Heart right ventricle (tissue), 16 donors: ENCODE measurements at regions not wholly inside any gene's neighbourhood (a gene's known extent, or its start where the extent isn't known, plus 50 kb on each side); places are given as distances from the start of the nearest gene placed in this dataset.

ENCODE experiments used
- ATAC-seq, 8 donors: fragments of 200-7000 bp; cut with Tn5 transposase; one replicate each; pipeline ENCODE4 v1.9.1; 2020; ENCODE audit warnings: mild to moderate bottlenecking in 8 of 8, moderate library complexity in 8 of 8, moderate number of reproducible peaks in 1 of 8
- DNase-seq, 2 donors: peaks; one replicate each; pipeline ENCODE4 v3.0.0-alpha.2; 2020
- H3K27ac ChIP-seq, 10 donors: fragments of 200-600 bp; sonication (generic) in 2 of 10; one replicate each; pipeline versions ENCODE4 v1.5.0 to v1.8.0; 2020 to 2022; ENCODE audit warnings: mild to moderate bottlenecking in 3 of 10
- H3K27me3 ChIP-seq, 7 donors: fragments of 200-600 bp; one replicate each; pipeline ENCODE4 v1.8.0; 2021 to 2022; ENCODE audit warnings: mild to moderate bottlenecking in 2 of 7
- H3K36me3 ChIP-seq, 9 donors: fragments of 200-600 bp; sonication (generic) in 1 of 9; one replicate each; pipeline versions ENCODE4 v1.5.0 to v1.8.0; 2020 to 2022; ENCODE audit warnings: mild to moderate bottlenecking in 2 of 9
- H3K4me1 ChIP-seq, 9 donors: fragments of 200-600 bp; sonication (generic) in 1 of 9; one replicate each; pipeline versions ENCODE4 v1.5.0 to v1.8.0; 2020 to 2022; ENCODE audit warnings: mild to moderate bottlenecking in 4 of 9
- H3K4me3 ChIP-seq, 10 donors: fragments of 200-600 bp; sonication (generic) in 2 of 10; one replicate each; pipeline versions ENCODE4 v1.5.0 to v1.8.0; 2020 to 2022; ENCODE audit warnings: mild to moderate bottlenecking in 7 of 10, moderate library complexity in 2 of 10
- H3K9me3 ChIP-seq, 11 donors: fragments of 200-600 bp in 10 of 11; sonication (generic) in 2 of 11; one replicate each; pipeline versions ENCODE4 v1.5.0 to v1.8.0; 2013 to 2022; ENCODE audit warnings: mild to moderate bottlenecking in 2 of 11, control low read depth in 1 of 11, moderate library complexity in 1 of 11
- WGBS, 2 donors: extraction: QIAGEN DNeasy Blood & Tissue Kit; methylation state at CpG; one replicate each; pipeline ENCODE4 v1.1.7; 2013; ENCODE audit warnings: inconsistent platforms in 1 of 2; 5-methylcytosine and 5-hydroxymethylcytosine counted together
- intact Hi-C, 10 donors: fragments of 100-400 bp; cut with DNase I; formaldehyde crosslinking; loops; one replicate each; pipeline versions ENCODE4 v1.11.1 to v1.14.2; 2022
- TF ChIP-seq, protein P1 (sequence below), 9 donors: fragments of 200-600 bp; sonication (generic) in 2 of 9; IDR thresholded peaks; one replicate each; pipeline versions ENCODE4 v1.5.0 to v1.8.0; 2021 to 2022; ENCODE audit warnings: antibody characterized with exemption in 9 of 9, mild to moderate bottlenecking in 5 of 9, moderate library complexity in 1 of 9
- donor health status: Arrhythmogenic right ventricular cardiomyopathy.
- donor health status: ischemic (EF 13 %, LVEDD 7.1; RV severe dilation, severe dysfunction).
- donor health status: healthy with polysubstance abuse.
- donor health status: DM: no; HTN: yes; CAD: no.
- donor health status: DM: no; HTN: no; CAD: no.
- donor health status: ischemic (EF 25% LVEDD 6.9; RV normal size, moderate dysfunction).
- donor health status: ischemic (EF 25% LVEDD 5.7; RV mildly dilated, moderate dysfunction).
- donor health status: healthy.
- donor health status: DM: yes; HTN: yes; CAD: no.
- donor health status: Ischemic cardiomyopathy.
- donor health status: ischemic (EF 35%, LVEDD 5.7; RV mildly dilated, moderate dysfunction).
- donor health status: nonischemic (EF 11% LVEDD 7.7; RV severe dilation, severe dysfunction).
- donor health status: DM: yes; HTN: yes; CAD: no.
- donor health status: PGD.
- donor health status: ischemic (EF 29% LVEDD 5.4; RV normal size, mild dysfunction).
- donor health status: nonischemic (EF 23%, LVEDD 6.1; RV moderate dilation, normal function).

DNA sequence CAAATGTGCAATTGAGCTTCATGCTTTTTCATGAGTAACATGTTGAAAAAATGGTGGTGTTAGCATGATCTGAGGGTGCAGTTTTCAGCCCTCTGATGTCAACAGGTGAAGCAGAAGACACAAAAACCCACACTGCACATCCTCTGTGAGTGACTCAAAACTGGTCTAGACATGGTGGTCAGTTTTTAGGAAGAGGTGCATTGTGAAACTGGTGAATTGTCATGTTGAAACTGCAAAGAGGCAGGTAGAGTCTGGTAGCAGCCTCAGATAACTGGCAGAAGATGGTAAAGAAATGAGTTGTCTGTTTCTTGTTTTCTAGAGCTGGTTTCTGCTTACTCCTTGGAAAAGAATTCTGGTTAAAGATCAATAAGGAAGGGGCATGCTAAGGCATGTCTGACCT, 97.3 kb upstream of the HMCN1 start:
- intact Hi-C loops: no loop called here
- no peak overlapping the region for H3K27ac ChIP-seq
- no peaks in the 10 kb centered on the region for H3K9me3 ChIP-seq
- peaks cover 0 to 13% (median 0%) of the 10 kb centered on the region in 9 donors for H3K4me1 ChIP-seq
- H3K4me3 ChIP-seq: no peak overlapping the region
- no peaks in the 10 kb centered on the region for H3K27me3 ChIP-seq
- no peaks in the 10 kb centered on the region for H3K36me3 ChIP-seq
- no peak for ATAC-seq
- DNase-seq: no peak
- TF ChIP-seq, protein P1, sequence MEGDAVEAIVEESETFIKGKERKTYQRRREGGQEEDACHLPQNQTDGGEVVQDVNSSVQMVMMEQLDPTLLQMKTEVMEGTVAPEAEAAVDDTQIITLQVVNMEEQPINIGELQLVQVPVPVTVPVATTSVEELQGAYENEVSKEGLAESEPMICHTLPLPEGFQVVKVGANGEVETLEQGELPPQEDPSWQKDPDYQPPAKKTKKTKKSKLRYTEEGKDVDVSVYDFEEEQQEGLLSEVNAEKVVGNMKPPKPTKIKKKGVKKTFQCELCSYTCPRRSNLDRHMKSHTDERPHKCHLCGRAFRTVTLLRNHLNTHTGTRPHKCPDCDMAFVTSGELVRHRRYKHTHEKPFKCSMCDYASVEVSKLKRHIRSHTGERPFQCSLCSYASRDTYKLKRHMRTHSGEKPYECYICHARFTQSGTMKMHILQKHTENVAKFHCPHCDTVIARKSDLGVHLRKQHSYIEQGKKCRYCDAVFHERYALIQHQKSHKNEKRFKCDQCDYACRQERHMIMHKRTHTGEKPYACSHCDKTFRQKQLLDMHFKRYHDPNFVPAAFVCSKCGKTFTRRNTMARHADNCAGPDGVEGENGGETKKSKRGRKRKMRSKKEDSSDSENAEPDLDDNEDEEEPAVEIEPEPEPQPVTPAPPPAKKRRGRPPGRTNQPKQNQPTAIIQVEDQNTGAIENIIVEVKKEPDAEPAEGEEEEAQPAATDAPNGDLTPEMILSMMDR (IDR thresholded peaks at IDR 0.05): no peak

DNA sequence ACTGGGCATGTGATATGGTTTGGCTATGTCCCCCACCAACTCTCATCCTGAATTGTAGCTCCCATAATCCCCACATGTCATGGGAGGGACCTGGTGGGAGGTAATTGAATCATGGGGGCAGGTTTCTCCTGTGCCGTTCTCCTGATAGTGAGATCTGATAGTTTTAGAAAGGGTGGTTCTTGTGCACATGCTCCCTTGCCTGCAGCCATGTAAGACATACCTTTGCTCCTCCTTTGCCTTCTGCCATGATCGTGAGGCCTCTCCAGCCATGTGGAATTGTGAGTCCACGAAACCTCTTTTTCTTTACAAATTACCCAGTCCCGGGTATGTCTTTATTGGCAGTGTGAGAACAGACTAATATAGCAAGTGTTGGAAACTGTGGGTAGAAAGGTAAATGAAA, 99.5 kb upstream of the HMCN1 start:
- Histone ChIP-seq H3K36me3 (no peaks in the 10 kb centered on the region), H3K27ac (no peak overlapping the region), H3K9me3 (no peaks in the 10 kb centered on the region), H3K4me3 (no peak overlapping the region), H3K27me3 (no peaks in the 10 kb centered on the region), H3K4me1 (peaks cover 0 to 13% (median 0%) of the 10 kb centered on the region in 9 donors)
- ATAC-seq (no peak), DNase-seq (no peak)
- TF ChIP-seq, protein P1 (IDR thresholded peaks at IDR 0.05): no peak
- 95 to 97% methylated on average over 4 of the region's 4 CpGs for WGBS, 2 donors
- intact Hi-C loops: no loop called here

GRCh38 chr1:185632659-185633423, 101.3 kb upstream of the HMCN1 start:
- Histone ChIP-seq H3K27ac (peak overlapping the region in 1 of 10 donors; percentile 37), H3K4me1 (peaks cover 0 to 13% (median 0%) of the 10 kb centered on the region in 9 donors), H3K9me3 (no peaks in the 10 kb centered on the region), H3K27me3 (no peaks in the 10 kb centered on the region), H3K4me3 (no peak overlapping the region), H3K36me3 (no peaks in the 10 kb centered on the region)
- WGBS, 2 donors: 87 to 88% methylated on average over 4 of the region's 4 CpGs
- DNase-seq (no peak), ATAC-seq (no peak)
- TF ChIP-seq, protein P1 (IDR thresholded peaks at IDR 0.05): no peak
- intact Hi-C loops: no loop called here

- no peaks in the 10 kb centered on the region for H3K9me3 ChIP-seq
- intact Hi-C loops: no loop called here
- TF ChIP-seq, protein P1 (IDR thresholded peaks at IDR 0.05): no peak
- no peak overlapping the region for H3K4me3 ChIP-seq
- H3K36me3 ChIP-seq: no peaks in the 10 kb centered on the region
- WGBS, 2 donors: 97% methylated on average over 1 of the region's 1 CpG
- H3K4me1 ChIP-seq: peaks cover 0 to 13% (median 0%) of the 10 kb centered on the region in 9 donors
- ATAC-seq (no peak), DNase-seq (no peak)
- H3K27ac ChIP-seq: no peak overlapping the region
- no peaks in the 10 kb centered on the region for H3K27me3 ChIP-seq
Measured at GRCh38 chr1:185631843-185632242, 102.3 kb upstream of the HMCN1 start.
